ENCODE measurements at regions not wholly inside any gene's neighbourhood (a gene's known extent, or its start where the extent isn't known, plus 50 kb on each side); places are given as distances from the start of the nearest gene placed in this dataset.
A peak's percentile ranks its signal among the peaks of the same experiment; 100 is the strongest.

GRCh38 chr2:37809931-37810570 is 115.0 kb upstream of the RMDN2 start:
- DNase-seq (ENCODE audit: low read depth), result no peak

- DNase-seq (ENCODE audit: low read depth), result no peak
Observed at GRCh38 chr2:37812414-37812813, 112.7 kb upstream of the RMDN2 start.

- DNase-seq (ENCODE audit: low read depth), result no peak
Observed at GRCh38 chr2:37812941-37813730, 112.0 kb upstream of the RMDN2 start.

GRCh38 chr2:37816036-37816435 is 109.1 kb upstream of the RMDN2 start:
- no peak for DNase-seq (ENCODE audit: low read depth)

- no peak for DNase-seq (ENCODE audit: low read depth)
Observed at GRCh38 chr2:37816686-37817085, 108.4 kb upstream of the RMDN2 start.

- DNase-seq (ENCODE audit: low read depth), result no peak
Observed at GRCh38 chr2:37819186-37819585, 105.9 kb upstream of the RMDN2 start.

- DNase-seq (ENCODE audit: low read depth), result no peak
Observed at GRCh38 chr2:37820471-37820986, 104.6 kb upstream of the RMDN2 start.

- DNase-seq (ENCODE audit: low read depth), result no peak
Observed at GRCh38 chr2:37825586-37825985, 99.5 kb upstream of the RMDN2 start.

GRCh38 chr2:37826611-37827010 is 98.5 kb upstream of the RMDN2 start:
- DNase-seq (ENCODE audit: low read depth), result no peak

- no peak for DNase-seq (ENCODE audit: low read depth)
Observed at GRCh38 chr2:37827455-37827854, 97.6 kb upstream of the RMDN2 start.

GRCh38 chr2:37827911-37828511 is 97.1 kb upstream of the RMDN2 start:
- no peak for DNase-seq (ENCODE audit: low read depth)

- DNase-seq (ENCODE audit: low read depth), result no peak
Observed at GRCh38 chr2:37829202-37829601, 95.9 kb upstream of the RMDN2 start.

GRCh38 chr2:37829616-37830395 is 95.3 kb upstream of the RMDN2 start:
- DNase-seq (ENCODE audit: low read depth), result no peak

GRCh38 chr2:37830636-37831035 is 94.5 kb upstream of the RMDN2 start:
- DNase-seq (ENCODE audit: low read depth), result no peak

GRCh38 chr2:37831081-37831780 is 93.9 kb upstream of the RMDN2 start:
- no peak for DNase-seq (ENCODE audit: low read depth)

GRCh38 chr2:37832590-37833197 is 92.4 kb upstream of the RMDN2 start:
- DNase-seq (ENCODE audit: low read depth), result peak; percentile 76

- no peak for DNase-seq (ENCODE audit: low read depth)
Observed at GRCh38 chr2:37833423-37833822, 91.7 kb upstream of the RMDN2 start.

- no peak for DNase-seq (ENCODE audit: low read depth)
Observed at GRCh38 chr2:37836270-37836669, 88.8 kb upstream of the RMDN2 start.

- no peak for DNase-seq (ENCODE audit: low read depth)
Observed at GRCh38 chr2:37836711-37837110, 88.4 kb upstream of the RMDN2 start.

- no peak for DNase-seq (ENCODE audit: low read depth)
Observed at GRCh38 chr2:37837628-37838328, 87.3 kb upstream of the RMDN2 start.

Measured in stimulated activated CD4-positive, alpha-beta T cell treated with anti-CD3 and anti-CD28 coated beads, Interleukin-2, amount 100 ng/mL, for 4 hours (primary cell).